ENCODE measurements at regions not wholly inside any gene's neighbourhood (a gene's known extent, or its start where the extent isn't known, plus 50 kb on each side); places are given as distances from the start of the nearest gene placed in this dataset.

DNA sequence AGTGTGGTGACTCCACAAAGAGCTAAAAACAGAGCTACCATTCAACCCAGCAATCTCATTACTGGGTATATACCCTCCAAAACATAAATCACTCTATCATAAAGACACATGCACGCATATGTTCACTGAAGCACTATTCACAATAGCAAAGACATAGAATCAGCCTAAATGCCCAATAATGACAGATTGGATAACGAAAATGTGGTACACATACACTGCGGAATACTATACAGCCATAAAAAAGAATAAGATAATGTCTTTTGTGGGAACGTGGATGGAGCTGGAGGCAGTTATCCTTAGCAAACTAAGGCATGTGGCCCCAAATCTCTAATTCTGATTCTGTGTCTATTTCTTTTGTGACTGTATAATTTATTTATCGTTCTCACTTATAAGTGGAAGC is 89.0 kb upstream of the PRNP start:
- TF ChIP-seq, protein P1, sequence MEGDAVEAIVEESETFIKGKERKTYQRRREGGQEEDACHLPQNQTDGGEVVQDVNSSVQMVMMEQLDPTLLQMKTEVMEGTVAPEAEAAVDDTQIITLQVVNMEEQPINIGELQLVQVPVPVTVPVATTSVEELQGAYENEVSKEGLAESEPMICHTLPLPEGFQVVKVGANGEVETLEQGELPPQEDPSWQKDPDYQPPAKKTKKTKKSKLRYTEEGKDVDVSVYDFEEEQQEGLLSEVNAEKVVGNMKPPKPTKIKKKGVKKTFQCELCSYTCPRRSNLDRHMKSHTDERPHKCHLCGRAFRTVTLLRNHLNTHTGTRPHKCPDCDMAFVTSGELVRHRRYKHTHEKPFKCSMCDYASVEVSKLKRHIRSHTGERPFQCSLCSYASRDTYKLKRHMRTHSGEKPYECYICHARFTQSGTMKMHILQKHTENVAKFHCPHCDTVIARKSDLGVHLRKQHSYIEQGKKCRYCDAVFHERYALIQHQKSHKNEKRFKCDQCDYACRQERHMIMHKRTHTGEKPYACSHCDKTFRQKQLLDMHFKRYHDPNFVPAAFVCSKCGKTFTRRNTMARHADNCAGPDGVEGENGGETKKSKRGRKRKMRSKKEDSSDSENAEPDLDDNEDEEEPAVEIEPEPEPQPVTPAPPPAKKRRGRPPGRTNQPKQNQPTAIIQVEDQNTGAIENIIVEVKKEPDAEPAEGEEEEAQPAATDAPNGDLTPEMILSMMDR (IDR thresholded peaks at IDR 0.05), result no peak
- TF ChIP-seq POLR2A (IDR thresholded peaks at IDR 0.05), result no peak

All from lower leg skin (tissue), 3 donors.